Left ventricle myocardium inferior (tissue), 1 donor: ENCODE measurements at regions not wholly inside any gene's neighbourhood (a gene's known extent, or its start where the extent isn't known, plus 50 kb on each side); places are given as distances from the start of the nearest gene placed in this dataset.

Experiments
- DNase-seq: peaks from one replicate; pipeline ENCODE4 v3.0.0-alpha.2; 2020
- H3K27ac ChIP-seq: fragments of 200-600 bp; replicated peaks from 2 replicates; pipeline ENCODE4 v1.8.0; 2021
- H3K27me3 ChIP-seq: fragments of 200-600 bp; 2 replicates; pipeline ENCODE4 v1.8.0; 2021; ENCODE audit warnings: low read depth
- H3K36me3 ChIP-seq: fragments of 200-600 bp; 2 replicates; pipeline ENCODE4 v1.8.0; 2021
- H3K4me1 ChIP-seq: fragments of 200-600 bp; 2 replicates; pipeline ENCODE4 v1.8.0; 2021
- H3K4me3 ChIP-seq: fragments of 200-600 bp; 2 replicates; pipeline ENCODE4 v1.8.0; 2021; ENCODE audit warnings: mild to moderate bottlenecking, moderate library complexity
- H3K9me3 ChIP-seq: fragments of 200-600 bp; replicated peaks from 2 replicates; pipeline ENCODE4 v1.8.0; 2021
- intact Hi-C: fragments of 100-400 bp; cut with micrococcal nuclease; formaldehyde crosslinking; loops from one replicate; pipeline ENCODE4 v1.11.0; 2022
- TF ChIP-seq, protein P1 (sequence below): fragments of 200-600 bp; IDR thresholded peaks from 2 replicates; pipeline ENCODE4 v1.8.0; 2021; ENCODE audit warnings: antibody characterized with exemption, mild to moderate bottlenecking, borderline replicate concordance
- donor health status: DM: no; HTN: yes; CAD: no; lungs with severe emphysema.

DNA sequence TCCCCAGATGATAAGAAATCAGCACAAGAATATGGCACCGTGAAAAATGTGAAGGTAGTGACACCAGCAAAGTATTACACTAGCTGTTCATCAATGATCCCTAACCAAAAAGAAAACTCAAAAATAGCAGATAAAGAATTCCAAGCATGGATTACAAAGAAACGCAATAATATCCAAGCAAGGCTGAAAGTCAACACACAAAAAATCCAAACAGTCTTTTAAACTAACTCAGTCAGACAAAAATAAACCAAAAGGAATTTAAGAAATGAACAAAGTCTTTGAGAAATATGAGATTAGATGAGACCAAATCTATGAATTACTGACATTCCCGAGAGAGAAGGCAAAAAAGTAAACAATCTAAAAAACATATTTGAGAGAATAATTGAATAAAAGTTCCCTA is 976.1 kb upstream of the MAP3K7 start:
- Histone ChIP-seq H3K4me1 (no peaks in the 10 kb centered on the region), H3K9me3 (peaks cover 44% of the 10 kb centered on the region), H3K4me3 (no peak overlapping the region), H3K36me3 (no peaks in the 10 kb centered on the region), H3K27ac (no peak overlapping the region), H3K27me3 (no peaks in the 10 kb centered on the region)
- intact Hi-C loops, result no loop called here
- TF ChIP-seq, protein P1, sequence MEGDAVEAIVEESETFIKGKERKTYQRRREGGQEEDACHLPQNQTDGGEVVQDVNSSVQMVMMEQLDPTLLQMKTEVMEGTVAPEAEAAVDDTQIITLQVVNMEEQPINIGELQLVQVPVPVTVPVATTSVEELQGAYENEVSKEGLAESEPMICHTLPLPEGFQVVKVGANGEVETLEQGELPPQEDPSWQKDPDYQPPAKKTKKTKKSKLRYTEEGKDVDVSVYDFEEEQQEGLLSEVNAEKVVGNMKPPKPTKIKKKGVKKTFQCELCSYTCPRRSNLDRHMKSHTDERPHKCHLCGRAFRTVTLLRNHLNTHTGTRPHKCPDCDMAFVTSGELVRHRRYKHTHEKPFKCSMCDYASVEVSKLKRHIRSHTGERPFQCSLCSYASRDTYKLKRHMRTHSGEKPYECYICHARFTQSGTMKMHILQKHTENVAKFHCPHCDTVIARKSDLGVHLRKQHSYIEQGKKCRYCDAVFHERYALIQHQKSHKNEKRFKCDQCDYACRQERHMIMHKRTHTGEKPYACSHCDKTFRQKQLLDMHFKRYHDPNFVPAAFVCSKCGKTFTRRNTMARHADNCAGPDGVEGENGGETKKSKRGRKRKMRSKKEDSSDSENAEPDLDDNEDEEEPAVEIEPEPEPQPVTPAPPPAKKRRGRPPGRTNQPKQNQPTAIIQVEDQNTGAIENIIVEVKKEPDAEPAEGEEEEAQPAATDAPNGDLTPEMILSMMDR, result no peak
- no peak for DNase-seq

DNA sequence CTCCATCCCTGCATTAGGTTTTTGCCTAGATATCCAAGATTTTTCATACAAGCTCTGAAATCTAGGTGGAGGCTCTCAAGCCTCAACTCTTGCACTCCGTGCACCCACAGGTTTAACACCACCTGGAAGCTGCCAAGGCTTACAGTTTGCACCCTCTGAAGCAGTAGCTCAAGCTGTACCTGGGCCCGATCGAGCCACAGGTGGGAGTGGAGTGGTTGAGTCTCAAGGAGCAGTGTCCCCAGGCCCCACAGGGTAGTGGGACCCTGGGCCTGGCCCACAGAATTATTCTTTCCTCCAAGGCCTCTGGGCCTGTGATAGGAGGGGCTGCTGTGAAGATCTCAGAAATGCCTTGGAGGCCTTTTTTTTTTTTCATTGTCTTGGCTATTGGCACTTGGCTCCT is 973.5 kb upstream of the MAP3K7 start:
- Histone ChIP-seq H3K27ac (no peak overlapping the region), H3K9me3 (peaks cover 41% of the 10 kb centered on the region), H3K36me3 (no peaks in the 10 kb centered on the region), H3K27me3 (no peaks in the 10 kb centered on the region), H3K4me1 (no peaks in the 10 kb centered on the region), H3K4me3 (no peak overlapping the region)
- DNase-seq, result no peak
- TF ChIP-seq, protein P1, result no peak
- intact Hi-C loops, result no loop called here

DNA sequence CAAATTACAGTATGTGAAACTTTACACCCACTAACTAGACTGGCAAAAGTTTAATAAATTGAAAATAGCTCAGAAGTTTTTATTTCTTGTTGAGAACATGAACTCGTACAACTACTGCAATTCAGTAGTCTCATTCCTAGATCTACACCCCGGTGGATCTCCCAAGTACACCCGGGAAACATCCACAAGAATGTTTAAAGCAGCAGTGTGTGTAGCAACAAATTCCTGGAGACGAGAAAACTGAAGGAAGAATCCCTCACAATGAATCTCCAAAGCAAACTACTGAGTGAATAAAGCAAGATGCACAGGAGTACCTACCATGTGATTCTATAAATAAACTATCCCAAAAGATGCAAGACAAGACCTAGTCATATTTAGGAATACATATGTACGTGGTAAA is 954.0 kb upstream of the MAP3K7 start:
- intact Hi-C loops, result no loop called here
- no peak for DNase-seq
- Histone ChIP-seq H3K36me3 (no peaks in the 10 kb centered on the region), H3K27me3 (no peaks in the 10 kb centered on the region), H3K9me3 (peaks cover 5% of the 10 kb centered on the region), H3K27ac (no peak overlapping the region), H3K4me3 (no peak overlapping the region), H3K4me1 (no peaks in the 10 kb centered on the region)
- TF ChIP-seq, protein P1, result no peak

DNA sequence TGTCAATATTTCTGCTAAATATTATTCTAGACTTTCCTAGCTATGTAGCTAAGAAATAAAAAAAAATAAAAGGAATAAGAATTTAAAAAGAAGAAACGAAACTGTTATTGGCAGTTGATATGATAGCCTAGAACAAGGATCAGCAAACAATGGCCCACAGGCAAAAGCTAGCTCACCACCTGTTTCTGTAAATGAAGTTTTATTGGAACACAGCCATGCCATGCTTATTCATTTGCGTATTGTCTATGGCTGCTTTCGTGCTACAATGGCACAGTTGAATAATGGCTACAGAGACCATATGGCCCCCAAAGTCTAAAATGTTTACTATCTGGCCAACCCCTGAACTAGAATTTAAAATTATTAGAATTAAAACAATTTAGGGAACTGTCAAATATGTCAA is 952.6 kb upstream of the MAP3K7 start:
- intact Hi-C loops, result no loop called here
- TF ChIP-seq, protein P1, result no peak
- H3K27me3 ChIP-seq, result no peaks in the 10 kb centered on the region
- no peaks in the 10 kb centered on the region for H3K4me1 ChIP-seq
- no peak overlapping the region for H3K27ac ChIP-seq
- H3K9me3 ChIP-seq, result peaks cover 5% of the 10 kb centered on the region
- no peak for DNase-seq
- H3K36me3 ChIP-seq, result no peaks in the 10 kb centered on the region
- H3K4me3 ChIP-seq, result no peak overlapping the region

DNA sequence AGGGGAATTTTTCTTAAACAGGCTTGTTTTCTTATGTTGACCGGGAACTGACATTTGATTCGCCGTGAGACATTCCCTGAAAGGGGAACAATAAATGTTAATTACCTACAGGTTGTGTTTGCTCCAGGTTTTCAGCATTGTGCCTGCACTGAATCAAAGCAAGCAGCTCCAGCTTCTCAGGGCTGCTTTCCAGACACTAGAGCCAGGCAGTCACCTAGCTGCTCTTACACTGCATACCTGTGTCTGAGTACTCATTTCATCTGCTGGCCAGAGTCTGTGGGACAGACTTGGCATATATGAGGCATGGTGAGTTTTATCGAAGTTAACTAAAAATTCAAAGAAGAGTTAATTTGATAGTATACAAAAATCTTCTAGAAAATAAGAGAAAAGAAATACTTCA is 951.8 kb upstream of the MAP3K7 start:
- H3K9me3 ChIP-seq, result peaks cover 5% of the 10 kb centered on the region
- H3K27ac ChIP-seq, result no peak overlapping the region
- no peak for DNase-seq
- H3K4me3 ChIP-seq, result no peak overlapping the region
- TF ChIP-seq, protein P1, result no peak
- intact Hi-C loops, result no loop called here
- H3K27me3 ChIP-seq, result no peaks in the 10 kb centered on the region
- no peaks in the 10 kb centered on the region for H3K36me3 ChIP-seq
- no peaks in the 10 kb centered on the region for H3K4me1 ChIP-seq

DNA sequence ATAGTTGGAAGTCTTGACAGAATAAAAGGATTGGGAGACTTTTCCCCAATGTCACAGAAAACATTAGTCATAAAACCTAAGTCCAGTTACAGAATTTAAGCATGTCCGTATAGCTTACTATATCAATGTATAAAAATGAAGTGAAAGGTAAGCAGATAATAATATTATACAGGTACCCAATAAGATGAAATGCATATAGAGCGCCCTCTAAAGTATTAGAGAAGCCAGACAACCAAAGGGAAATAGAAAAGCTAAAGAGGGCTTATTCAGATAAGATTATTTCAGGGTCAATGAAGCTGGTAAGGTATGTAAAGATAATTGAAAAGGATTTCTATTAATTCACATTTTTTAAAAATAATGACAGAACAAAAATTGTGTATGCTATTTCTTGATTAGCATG is 947.7 kb upstream of the MAP3K7 start:
- no peaks in the 10 kb centered on the region for H3K4me1 ChIP-seq
- no peaks in the 10 kb centered on the region for H3K27me3 ChIP-seq
- peaks cover 5% of the 10 kb centered on the region for H3K9me3 ChIP-seq
- no peak overlapping the region for H3K4me3 ChIP-seq
- DNase-seq, result no peak
- H3K27ac ChIP-seq, result no peak overlapping the region
- TF ChIP-seq, protein P1, result no peak
- intact Hi-C loops, result no loop called here
- H3K36me3 ChIP-seq, result no peaks in the 10 kb centered on the region
